GM23338 (cell line): ENCODE measurements at regions not wholly inside any gene's neighbourhood (a gene's known extent, or its start where the extent isn't known, plus 50 kb on each side); places are given as distances from the start of the nearest gene placed in this dataset.

Experiments used
- ATAC-seq: fragments of 200-7000 bp; cut with Tn5 transposase; 3 replicates; pipeline ENCODE4 v1.9.1; 2020
- DNase-seq: peaks from one replicate; pipeline ENCODE4 v3.0.0-alpha.2; 2015; ENCODE audit warnings: low spot score
- H2AFZ ChIP-seq: fragments of 200-600 bp; sonication (generic); 2 replicates; pipeline ENCODE4 v1.8.0; 2016; ENCODE audit warnings: antibody characterized with exemption, mild to moderate bottlenecking, moderate library complexity
- H3F3A ChIP-seq: fragments of 200-600 bp; sonication (generic); replicated peaks from 2 replicates; pipeline ENCODE4 v1.8.0; 2017; ENCODE audit warnings: antibody characterized with exemption, mixed run types, low read depth
- H3K27ac ChIP-seq: fragments of 200-600 bp; sonication (generic); 2 replicates; pipeline ENCODE4 v1.6.1; 2016; ENCODE audit warnings: low read depth
- H3K27me3 ChIP-seq: fragments of 200-600 bp; sonication (generic); 2 replicates; pipeline ENCODE4 v1.8.0; 2016; ENCODE audit warnings: mild to moderate bottlenecking, mixed run types, moderate library complexity; ENCODE audit not compliant: insufficient read depth
- H3K36me3 ChIP-seq: fragments of 200-600 bp; sonication (generic); 2 replicates; pipeline ENCODE4 v1.8.0; 2016; ENCODE audit warnings: mild to moderate bottlenecking; ENCODE audit not compliant: insufficient read depth
- H3K4me1 ChIP-seq: fragments of 200-600 bp; sonication (generic); 2 replicates; pipeline ENCODE4 v1.8.0; 2016; ENCODE audit warnings: mild to moderate bottlenecking, moderate library complexity; ENCODE audit not compliant: insufficient read depth
- H3K4me2 ChIP-seq: fragments of 200-600 bp; sonication (generic); 2 replicates; pipeline ENCODE4 v1.7.1; 2017; ENCODE audit warnings: mixed run types
- H3K4me3 ChIP-seq: fragments of 200-600 bp; sonication (generic); 2 replicates; pipeline ENCODE4 v1.6.1; 2016; ENCODE audit warnings: mixed run types
- H3K79me2 ChIP-seq: fragments of 200-600 bp; sonication (generic); replicated peaks from 2 replicates; pipeline ENCODE4 v1.8.0; 2017; ENCODE audit warnings: mild to moderate bottlenecking; ENCODE audit not compliant: insufficient read depth
- H3K9me2 ChIP-seq: fragments of 200-600 bp; sonication (generic); 2 replicates; pipeline ENCODE4 v1.8.0; 2017; ENCODE audit not compliant: insufficient read depth
- H4K20me1 ChIP-seq: fragments of 200-600 bp; sonication (generic); replicated peaks from 2 replicates; pipeline ENCODE4 v1.8.0; 2017; ENCODE audit warnings: mild to moderate bottlenecking; ENCODE audit not compliant: insufficient read depth
- H3K27ac Mint-ChIP-seq: 2 replicates; pipeline ENCODE4 v1.8.0; 2020; ENCODE audit warnings: inconsistent platforms, mild to moderate bottlenecking, moderate library complexity, mixed read lengths
- H3K27me3 Mint-ChIP-seq: 3 replicates; pipeline ENCODE4 v1.8.0; 2022; ENCODE audit warnings: low read depth, mild to moderate bottlenecking, moderate library complexity, mixed read lengths, inconsistent platforms; ENCODE audit not compliant: insufficient read depth, poor library complexity
- H3K36me3 Mint-ChIP-seq: 3 replicates; pipeline ENCODE4 v1.8.0; 2021; ENCODE audit warnings: low read depth, mild to moderate bottlenecking, inconsistent platforms, moderate library complexity, mixed read lengths
- H3K4me1 Mint-ChIP-seq: 3 replicates; pipeline ENCODE4 v1.8.0; 2020; ENCODE audit warnings: mild to moderate bottlenecking, inconsistent platforms, mixed read lengths
- H3K4me3 Mint-ChIP-seq: 3 replicates; pipeline ENCODE4 v1.8.0; 2021; ENCODE audit warnings: moderate library complexity, mild to moderate bottlenecking, inconsistent platforms, mixed read lengths
- H3K9me3 Mint-ChIP-seq: 3 replicates; pipeline ENCODE4 v1.8.0; 2020; ENCODE audit warnings: moderate library complexity, mild to moderate bottlenecking, inconsistent platforms, mixed read lengths
- CREB1 ChIP-seq: fragments of 250-450 bp; sonication (Bioruptor Pico); IDR thresholded peaks from 2 replicates; pipeline ENCODE4 v1.5.0; 2020; ENCODE audit warnings: low read depth, mild to moderate bottlenecking, moderate library complexity
- CTCF ChIP-seq, 2 experiments: fragments of 200-600 bp in 1 of 2; sonication (generic) in 1 of 2; conservative IDR thresholded peaks; 2 replicates each; pipeline versions ENCODE4 v1.5.1 to v1.6.1; 2016 to 2017; ENCODE audit warnings: antibody characterized with exemption in 2 of 2, low read depth in 2 of 2, mild to moderate bottlenecking in 2 of 2, moderate library complexity in 1 of 2
- ETS1 ChIP-seq: IDR thresholded peaks from 2 replicates; pipeline ENCODE4 v1.6.1; 2016; ENCODE audit warnings: antibody characterized with exemption
- JUNB ChIP-seq: IDR thresholded peaks from one replicate; pipeline ENCODE4 v1.6.1; 2016; ENCODE audit warnings: antibody characterized with exemption; ENCODE audit not compliant: unreplicated experiment
- NANOG ChIP-seq: IDR thresholded peaks from 2 replicates; pipeline ENCODE4 v1.6.1; 2016; ENCODE audit warnings: antibody characterized with exemption, borderline replicate concordance
- POLR2AphosphoS5 ChIP-seq: IDR thresholded peaks from 2 replicates; pipeline ENCODE4 v1.6.1; 2016; ENCODE audit warnings: antibody characterized with exemption, low read depth
- REST ChIP-seq: IDR thresholded peaks from one replicate; pipeline ENCODE4 v1.6.1; 2018; ENCODE audit warnings: antibody characterized with exemption; ENCODE audit not compliant: unreplicated experiment
- ZNF114 ChIP-seq: fragments of 250-450 bp; sonication (Bioruptor Pico); IDR thresholded peaks from 2 replicates; pipeline ENCODE4 v1.5.0; 2020; ENCODE audit warnings: mild to moderate bottlenecking, moderate library complexity
- ZNF331 ChIP-seq: fragments of 250-450 bp; sonication (Bioruptor Pico); IDR thresholded peaks from 2 replicates; pipeline ENCODE4 v1.5.0; 2020; ENCODE audit warnings: low read depth, mild to moderate bottlenecking, moderate library complexity

- Histone ChIP-seq H3K27me3 (no peaks in the 10 kb centered on the region), H3K9me2 (no peaks in the 10 kb centered on the region), H4K20me1 (no peaks in the 10 kb centered on the region), H3K4me3 (no peak overlapping the region), H2AFZ (no peak overlapping the region), H3K79me2 (no peaks in the 10 kb centered on the region), H3K4me1 (peaks cover 13% of the 10 kb centered on the region), H3K4me2 (no peak overlapping the region), H3K27ac (no peak overlapping the region), H3F3A (no peaks in the 10 kb centered on the region), H3K36me3 (no peaks in the 10 kb centered on the region)
- Mint-ChIP-seq H3K27ac (no peak overlapping the region), H3K4me1 (peaks cover 14% of the 10 kb centered on the region; the same call in 2 of the 3 replicates), H3K4me3 (no peak overlapping the region), H3K36me3 (no peaks in the 10 kb centered on the region), H3K9me3 (no peaks in the 10 kb centered on the region), H3K27me3 (no peaks in the 10 kb centered on the region)
- DNase-seq (peak; percentile 28), ATAC-seq (peak; percentile 50; the same call in 2 of the 3 replicates)
- TF ChIP-seq CTCF (conservative IDR thresholded peaks at IDR 0.05; ENCODE audit: low read depth in 2 of 2) (no peak), POLR2AphosphoS5 (no peak), NANOG (no peak), ETS1 (no peak), ZNF331 (CRISPR knock-in tag) (no peak), ZNF114 (CRISPR knock-in tag) (no peak), CREB1 (CRISPR knock-in tag) (no peak), JUNB (no peak), REST (no peak)
Observed at GRCh38 chr2:144152817-144153271, 367.1 kb downstream of the ZEB2 start.

GRCh38 chr2:144151851-144152250 is 368.1 kb downstream of the ZEB2 start:
- Histone ChIP-seq H3K36me3 (no peaks in the 10 kb centered on the region), H3K4me3 (no peak overlapping the region), H3F3A (no peaks in the 10 kb centered on the region), H4K20me1 (no peaks in the 10 kb centered on the region), H3K4me1 (peaks cover 6% of the 10 kb centered on the region; the same call in 1 of the 2 replicates), H3K79me2 (no peaks in the 10 kb centered on the region), H3K27ac (no peak overlapping the region), H3K27me3 (no peaks in the 10 kb centered on the region), H3K4me2 (no peak overlapping the region), H2AFZ (no peak overlapping the region), H3K9me2 (no peaks in the 10 kb centered on the region)
- Mint-ChIP-seq H3K4me1 (peaks cover 8% of the 10 kb centered on the region; the same call in 2 of the 3 replicates), H3K27ac (no peak overlapping the region), H3K27me3 (no peaks in the 10 kb centered on the region), H3K4me3 (no peak overlapping the region), H3K9me3 (no peaks in the 10 kb centered on the region), H3K36me3 (no peaks in the 10 kb centered on the region)
- DNase-seq = no peak
- ATAC-seq = no peak
- TF ChIP-seq CREB1 (CRISPR knock-in tag) (no peak), ZNF114 (CRISPR knock-in tag) (no peak), CTCF (conservative IDR thresholded peaks at IDR 0.05; ENCODE audit: low read depth in 2 of 2) (no peak), ZNF331 (CRISPR knock-in tag) (no peak), ETS1 (no peak), POLR2AphosphoS5 (no peak)
